ENCODE measurements at regions not wholly inside any gene's neighbourhood (a gene's known extent, or its start where the extent isn't known, plus 50 kb on each side); places are given as distances from the start of the nearest gene placed in this dataset.
"Not testable (repeated sequence)": the region's sequence is repeated elsewhere in the genome, so short reads cannot be mapped to it uniquely, and the experiment has no call there.

DNA sequence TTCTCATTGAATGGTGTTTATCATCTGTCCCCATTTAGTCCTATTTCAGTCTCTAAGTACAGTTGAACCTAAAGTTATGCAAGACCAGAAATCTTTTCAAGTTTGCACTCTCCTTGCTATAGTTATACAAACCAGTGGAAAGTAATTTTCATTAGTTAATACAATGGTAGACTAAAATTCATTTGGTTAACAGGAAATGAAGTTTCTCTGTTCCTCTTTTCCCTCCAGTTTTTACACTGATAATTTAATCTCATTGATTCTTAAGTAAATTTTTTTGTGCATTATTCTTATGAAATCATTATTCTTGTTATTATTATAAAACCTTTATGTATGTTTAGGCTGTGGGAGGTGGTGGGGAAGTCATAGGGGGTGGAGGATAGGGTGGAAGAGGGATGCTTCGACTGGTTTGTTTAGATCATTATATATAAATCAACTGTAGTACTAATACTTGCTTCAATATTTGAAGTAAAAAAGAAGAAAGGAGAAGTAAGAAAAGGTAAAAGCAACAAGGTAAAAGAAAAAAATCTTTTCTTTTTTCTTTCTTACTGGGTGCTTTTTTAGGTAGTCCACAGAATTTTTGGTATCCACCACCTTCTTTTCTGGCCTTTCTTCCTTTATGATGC, 104.1 kb downstream of the GPR85 start:
- no peak for DNase-seq (ENCODE audit: low read depth)

DNA sequence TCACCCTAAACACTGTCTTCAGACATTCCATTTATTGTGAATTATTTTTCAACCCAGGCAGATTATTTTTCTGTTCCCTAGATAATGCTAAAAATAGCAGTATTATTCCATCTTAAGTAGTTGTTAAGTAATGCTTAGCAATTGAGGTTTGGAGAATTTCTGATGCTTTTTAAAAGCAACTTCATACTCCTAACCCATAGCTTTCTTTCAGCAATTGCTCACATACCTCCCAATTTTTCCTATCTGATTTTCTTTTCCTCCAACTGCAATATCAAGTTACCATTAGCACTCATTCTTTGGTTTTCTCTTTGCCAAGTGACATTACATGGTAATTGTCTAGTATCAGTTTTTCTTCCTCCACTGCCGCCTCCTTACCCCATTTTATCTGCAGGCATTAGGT, 104.7 kb downstream of the GPR85 start:
- no peak for DNase-seq (ENCODE audit: low read depth)

DNA sequence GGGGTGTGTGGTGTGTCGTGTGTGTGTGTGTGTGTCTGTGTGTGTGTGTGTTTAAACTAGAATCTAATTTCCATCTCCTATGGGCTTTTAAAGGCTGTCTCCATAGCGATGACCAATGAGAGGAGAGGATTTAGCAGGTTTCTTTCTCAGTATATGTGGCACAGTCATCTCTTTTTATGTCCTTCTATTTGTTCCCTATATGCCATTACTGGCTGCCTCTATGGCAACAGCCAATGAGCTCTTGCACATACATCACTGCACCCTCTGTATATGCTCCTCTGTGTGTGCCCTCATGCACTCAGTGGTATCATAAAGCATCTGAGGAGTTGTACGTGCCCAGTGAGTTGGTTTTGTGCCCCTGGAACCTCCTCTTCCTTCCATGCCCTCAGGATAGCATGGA, 107.6 kb downstream of the GPR85 start:
- DNase-seq (ENCODE audit: low read depth), result not testable (repeated sequence)

DNA sequence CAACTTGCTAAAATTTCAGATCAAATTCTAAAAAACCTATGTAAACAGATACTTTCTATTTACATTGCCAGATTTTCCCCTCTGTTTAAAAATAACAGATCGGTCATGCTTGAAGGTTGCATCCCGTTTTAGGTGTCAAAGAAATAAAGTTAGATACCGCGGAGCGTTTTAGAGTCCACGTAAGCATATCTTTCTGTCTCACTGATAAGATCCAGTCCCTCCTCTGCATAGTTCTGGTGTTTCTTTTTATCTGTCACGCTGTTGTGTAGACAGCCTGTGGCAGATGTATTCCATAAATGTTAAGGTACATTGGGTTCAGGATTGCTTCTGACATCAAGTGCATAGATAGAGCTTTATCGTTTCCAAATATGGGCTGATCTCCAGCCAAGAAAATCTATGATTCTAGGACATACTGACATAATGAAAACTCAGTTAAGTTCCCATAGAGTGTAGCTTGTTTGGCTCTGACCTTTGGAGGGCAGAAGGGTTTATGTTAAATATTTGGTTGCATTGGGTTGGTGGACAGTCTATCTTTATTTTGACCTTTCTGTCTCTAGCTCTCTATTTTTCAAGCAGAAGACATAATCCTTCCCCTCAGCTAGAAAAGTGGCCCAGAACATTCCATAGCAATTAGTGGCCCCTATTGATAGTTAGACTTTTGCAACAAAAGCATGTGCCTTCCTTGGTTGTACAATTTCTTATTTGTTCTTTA, 109.2 kb downstream of the GPR85 start:
- DNase-seq (ENCODE audit: low read depth), result not testable (repeated sequence)

DNA sequence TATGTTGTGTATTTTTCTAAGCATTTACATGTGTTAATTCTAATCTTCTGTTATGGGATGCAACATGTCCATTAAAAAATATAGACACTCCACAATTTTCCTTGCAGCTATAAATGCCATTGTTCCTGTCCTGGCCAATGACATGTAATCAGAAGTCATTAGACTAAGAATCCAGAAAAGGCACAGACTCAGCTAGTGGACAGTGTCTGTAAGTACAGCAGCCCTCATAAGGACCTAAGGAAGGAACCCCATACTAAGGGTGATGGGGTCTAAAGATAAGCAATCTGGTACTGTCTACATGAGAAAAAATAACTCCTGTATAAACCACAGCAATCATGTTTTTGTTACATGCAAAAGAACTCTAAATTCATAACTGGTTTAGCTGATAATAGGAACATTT, 115.9 kb downstream of the GPR85 start:
- DNase-seq (ENCODE audit: low read depth), result no peak

DNA sequence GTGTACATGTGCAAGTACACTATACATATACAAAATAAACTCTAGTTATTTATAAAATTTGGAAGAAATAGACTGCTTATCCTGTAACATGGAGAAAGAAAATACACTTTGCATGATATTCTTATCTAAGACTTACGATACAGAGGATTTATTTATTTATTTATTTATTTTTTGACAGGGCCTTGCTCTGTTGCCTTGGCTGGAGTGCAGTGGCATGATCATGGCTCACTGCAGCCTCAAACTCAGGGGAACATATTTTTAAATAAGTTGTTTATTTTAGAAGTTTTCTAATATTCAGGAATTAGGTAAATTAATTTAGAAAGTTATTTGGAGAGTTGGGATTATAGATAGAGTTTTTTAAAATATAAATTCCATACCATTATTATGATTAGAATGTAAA, 116.7 kb downstream of the GPR85 start:
- no peak for DNase-seq (ENCODE audit: low read depth)

DNA sequence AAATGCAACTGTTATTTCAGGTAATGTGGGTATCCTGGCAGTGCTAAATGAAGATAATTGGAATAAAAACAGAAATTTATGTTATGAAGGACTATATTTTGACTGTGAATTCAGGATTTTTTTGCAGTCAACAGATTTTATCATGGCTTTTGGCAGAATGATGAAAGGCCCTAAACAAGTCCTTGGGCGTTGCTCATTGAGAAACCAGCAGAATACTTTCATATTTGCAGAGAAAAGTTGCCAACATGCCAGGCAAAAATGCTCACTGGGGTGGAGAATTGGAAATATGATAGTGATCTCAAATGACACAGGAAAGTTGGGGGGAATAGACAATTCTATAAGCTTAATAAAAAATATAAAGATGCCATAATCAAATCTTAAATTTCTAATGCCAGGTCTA, 121.1 kb downstream of the GPR85 start:
- no peak for DNase-seq (ENCODE audit: low read depth)

DNA sequence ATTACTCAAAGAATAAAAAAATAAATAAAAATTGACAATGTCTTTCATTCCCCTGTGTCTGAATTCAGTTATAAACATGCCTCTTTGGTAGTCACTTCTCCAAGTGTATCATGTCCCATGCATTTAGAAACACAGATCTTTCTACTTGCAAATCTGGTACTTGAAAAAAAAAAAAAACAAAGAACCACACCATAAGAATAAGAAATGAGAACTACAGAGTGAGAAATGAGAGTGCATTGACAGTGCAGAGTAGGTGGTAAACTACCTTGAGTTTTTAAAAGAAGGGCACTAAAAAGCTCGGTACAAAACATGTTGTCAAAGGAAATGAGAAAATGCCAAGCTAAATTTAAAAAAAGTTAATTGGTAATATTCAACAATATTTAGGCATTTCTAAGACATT, 123.0 kb downstream of the GPR85 start:
- DNase-seq (ENCODE audit: low read depth), result no peak

DNA sequence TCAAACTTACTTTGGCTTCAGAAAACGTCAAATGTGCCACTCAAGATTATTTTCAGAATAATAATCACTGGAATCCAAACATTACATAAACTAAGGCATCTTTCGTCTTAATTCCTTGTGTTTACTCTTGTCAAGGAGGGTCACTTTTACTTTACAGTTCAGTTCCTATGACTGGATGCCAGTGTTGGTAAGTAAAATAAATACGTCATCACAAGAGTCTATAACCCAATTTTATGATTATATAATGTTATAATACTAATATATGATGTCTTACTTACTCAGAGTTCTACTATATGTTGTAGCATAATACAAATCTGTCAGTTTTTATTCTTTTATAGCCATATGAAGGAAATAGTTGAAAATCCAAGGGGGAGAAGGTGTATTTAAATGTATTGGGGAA, 123.8 kb downstream of the GPR85 start:
- DNase-seq (ENCODE audit: low read depth), result no peak

DNA sequence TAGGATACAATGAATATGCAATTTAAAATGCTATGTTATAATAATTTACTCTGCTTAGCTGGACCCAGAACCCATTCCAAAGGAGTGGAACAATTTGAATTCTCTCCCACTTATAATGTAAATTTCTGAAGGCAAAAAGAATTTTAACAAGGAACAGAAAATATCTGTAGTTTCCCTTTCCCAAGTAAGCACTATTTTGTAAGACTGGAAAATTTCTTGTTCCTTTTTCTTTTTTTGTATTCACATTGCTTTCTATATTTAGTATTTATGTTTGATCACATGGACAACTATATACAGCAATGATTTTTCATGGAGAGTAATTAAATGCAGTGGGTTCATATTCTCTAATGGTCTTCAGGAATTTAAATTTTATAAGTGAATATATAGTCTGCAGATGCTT, 127.4 kb downstream of the GPR85 start:
- no peak for DNase-seq (ENCODE audit: low read depth)

DNA sequence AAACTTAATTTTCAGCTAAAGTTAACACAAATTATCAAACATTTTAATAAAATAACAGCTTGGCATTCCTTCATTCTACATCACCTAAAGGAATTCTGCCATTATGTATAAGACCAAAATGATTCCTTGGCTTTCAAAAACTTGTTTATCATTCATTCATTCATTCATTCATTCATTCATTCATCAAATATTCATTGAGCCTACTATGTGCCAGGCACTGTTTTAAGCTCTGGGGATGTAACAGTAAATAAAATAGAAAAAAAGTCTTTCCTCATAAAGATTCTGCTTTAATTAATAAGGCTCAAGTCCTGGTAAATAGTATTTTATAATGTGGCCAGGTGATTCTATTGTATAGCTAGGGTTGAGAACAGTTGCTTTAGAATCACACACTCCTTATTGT, 127.9 kb downstream of the GPR85 start:
- no peak for DNase-seq (ENCODE audit: low read depth)

DNA sequence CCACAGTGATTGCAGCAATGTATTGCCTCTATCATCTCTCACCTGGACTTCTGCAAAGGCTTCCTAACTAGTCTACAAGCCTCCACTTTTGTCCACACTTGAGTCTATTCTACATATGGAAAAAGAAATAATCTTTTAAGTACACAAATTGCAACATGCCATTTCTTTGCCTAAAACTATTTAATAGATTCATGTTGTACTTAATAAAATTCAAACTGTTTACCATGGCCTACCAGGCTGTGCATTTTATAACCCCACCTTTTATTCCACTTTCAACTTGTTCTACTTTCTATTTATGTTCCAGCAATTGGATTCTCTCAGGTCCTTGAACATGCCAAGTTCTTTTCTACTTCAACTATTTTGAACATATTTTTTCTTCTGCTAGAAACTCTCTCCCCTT, 128.7 kb downstream of the GPR85 start:
- no peak for DNase-seq (ENCODE audit: low read depth)

DNA sequence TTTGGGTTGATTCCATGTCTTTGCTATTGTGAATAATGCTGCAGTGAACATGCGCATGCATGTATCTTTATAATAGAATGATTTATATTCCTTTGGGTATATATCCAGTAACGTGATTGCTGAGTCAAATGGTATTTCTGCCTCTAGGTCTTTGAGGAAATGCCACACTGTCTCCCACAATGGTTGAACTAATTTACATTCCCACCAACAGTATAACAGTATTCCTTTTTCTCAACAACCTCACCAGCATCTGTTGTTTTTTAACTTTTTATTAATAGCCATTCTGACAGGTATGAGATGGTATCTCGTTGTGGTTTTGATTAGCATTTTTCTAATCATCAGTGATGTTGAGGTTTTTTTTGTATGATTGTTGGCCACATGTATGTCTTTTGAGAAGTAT, 133.6 kb downstream of the GPR85 start:
- not testable (repeated sequence) for DNase-seq (ENCODE audit: low read depth)

DNA sequence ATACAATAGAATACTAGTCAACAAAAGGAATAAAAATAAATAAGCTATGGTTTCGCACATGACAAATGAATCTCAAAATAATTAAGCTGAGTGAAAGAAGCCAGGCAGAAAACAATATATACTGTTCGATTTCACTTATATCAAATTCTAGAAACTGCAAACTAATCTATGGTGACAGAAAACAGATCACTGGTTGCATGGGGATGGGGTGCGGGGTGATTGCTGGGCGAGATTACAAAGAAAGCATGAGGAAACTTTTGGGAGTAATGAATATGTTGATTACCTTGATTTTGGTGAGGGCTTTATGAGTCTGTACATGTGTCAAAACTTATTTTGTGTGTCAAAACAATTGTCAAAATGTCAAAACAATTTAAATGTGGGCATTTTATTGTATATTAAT, 135.6 kb downstream of the GPR85 start:
- DNase-seq (ENCODE audit: low read depth), result no peak

DNA sequence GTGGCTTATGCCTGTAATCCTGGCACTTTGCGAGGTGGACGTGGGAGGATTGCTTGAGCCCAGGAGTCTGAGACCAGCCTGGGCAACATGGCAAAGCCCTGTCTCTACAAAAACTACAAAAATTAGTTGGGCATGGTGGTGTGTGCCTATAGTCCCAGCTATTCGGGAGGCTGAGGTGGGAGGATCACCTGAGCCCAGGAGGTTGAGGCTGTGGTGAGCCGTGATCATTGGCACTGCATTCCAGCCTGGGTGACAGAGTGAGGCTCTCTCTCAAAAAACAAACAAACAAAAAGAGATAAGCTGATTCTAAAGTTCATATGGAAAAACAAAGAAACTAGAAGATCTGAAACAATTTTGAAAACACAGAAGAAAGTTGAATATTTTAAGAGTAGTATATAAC, 136.9 kb downstream of the GPR85 start:
- DNase-seq (ENCODE audit: low read depth), result not testable (repeated sequence)

DNA sequence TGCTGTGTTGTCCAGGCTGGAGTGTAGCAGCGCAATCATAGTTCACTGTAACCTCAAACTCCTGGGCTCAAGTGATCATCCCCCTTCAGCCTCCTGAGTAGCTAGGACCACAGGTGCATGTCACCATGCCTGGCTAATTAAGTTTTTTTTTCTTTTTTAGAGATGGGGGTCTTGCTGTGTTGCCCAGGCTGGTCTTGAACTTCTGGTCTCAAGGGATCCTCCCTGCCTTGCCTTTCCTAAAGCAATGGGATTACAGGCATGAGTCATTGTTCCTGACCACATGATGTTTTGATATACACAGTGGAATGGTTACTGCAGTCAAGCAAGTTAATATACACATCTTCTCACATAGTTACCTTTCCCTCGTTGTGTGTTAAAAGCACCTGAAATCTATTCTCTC, 140.3 kb downstream of the GPR85 start:
- no peak for DNase-seq (ENCODE audit: low read depth)

DNA sequence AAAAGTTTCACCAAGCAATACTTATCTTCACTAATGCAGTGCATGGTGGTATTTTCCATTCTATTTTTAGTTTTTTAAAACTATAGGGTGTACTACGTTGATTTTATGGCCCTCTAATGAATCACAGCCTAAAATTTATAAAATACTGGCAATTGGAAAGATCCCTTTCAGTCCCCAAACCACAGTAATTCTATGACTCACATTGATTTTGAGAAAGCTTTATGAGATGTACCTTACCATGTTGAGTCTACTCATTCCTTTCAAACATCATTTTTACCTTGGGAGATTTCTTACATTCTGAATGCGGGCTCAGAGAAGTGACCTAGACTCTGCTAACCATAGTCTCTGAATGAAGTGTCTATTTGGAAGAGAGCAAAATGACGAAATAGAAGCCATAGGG, 141.6 kb downstream of the GPR85 start:
- no peak for DNase-seq (ENCODE audit: low read depth)

DNA sequence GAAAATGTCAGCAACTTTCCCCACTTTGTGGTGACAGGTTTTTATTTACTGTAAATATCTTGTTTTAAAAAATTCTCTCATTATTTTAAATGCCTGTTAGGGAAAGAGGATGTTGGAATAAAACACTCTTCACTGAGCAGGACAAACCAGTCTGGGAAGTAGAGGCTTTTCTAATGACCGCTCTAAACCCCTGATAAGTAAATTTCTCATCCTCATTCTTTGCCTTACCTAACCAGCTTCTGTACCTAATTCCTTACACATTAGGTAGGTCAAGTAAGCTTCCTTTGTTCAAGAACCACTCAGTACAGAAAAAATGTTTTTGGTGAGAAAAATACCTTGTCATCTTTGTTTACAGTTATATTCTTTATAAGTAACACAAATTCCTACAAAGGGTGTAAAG, 143.6 kb downstream of the GPR85 start:
- DNase-seq (ENCODE audit: low read depth), result no peak

DNA sequence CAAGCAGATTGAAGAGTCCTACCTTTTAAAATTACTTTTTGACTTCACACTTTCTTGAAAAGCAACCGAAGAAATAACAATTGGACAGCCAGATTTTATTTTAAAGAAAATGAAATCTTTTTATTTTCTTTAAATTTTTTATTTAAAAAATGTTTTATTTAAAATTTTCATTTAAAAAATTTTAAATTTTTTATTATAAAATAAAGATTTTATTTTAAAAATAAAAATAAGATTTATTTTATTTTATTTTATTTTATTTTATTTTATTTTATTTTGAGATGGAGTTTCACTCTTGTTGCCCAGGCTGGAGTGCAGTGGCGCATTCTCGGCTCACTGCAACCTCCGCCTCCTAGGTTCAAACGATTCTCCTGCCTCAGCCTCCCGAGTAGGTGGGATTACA, 144.5 kb downstream of the GPR85 start:
- not testable (repeated sequence) for DNase-seq (ENCODE audit: low read depth)

DNA sequence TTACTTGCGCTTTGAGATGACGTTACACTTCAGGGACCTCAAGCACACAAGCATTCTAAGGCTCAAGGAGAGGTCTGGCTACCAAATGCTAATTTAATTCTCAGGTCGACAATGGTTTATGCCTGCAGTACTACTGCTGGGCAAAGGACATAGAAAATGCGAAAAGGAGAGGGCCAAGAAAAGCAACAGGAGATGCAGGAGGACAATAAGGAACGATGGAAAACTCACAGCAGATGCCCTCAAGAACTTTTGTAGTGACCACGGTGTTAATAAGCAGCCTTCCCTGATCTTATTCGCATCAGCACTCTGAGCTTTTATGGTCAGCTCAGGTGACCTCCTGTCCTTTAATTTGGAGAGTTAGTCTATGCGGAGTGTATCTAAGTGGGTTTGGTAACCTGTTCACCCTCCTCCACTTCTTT, 146.3 kb downstream of the GPR85 start:
- no peak for DNase-seq (ENCODE audit: low read depth)

DNA sequence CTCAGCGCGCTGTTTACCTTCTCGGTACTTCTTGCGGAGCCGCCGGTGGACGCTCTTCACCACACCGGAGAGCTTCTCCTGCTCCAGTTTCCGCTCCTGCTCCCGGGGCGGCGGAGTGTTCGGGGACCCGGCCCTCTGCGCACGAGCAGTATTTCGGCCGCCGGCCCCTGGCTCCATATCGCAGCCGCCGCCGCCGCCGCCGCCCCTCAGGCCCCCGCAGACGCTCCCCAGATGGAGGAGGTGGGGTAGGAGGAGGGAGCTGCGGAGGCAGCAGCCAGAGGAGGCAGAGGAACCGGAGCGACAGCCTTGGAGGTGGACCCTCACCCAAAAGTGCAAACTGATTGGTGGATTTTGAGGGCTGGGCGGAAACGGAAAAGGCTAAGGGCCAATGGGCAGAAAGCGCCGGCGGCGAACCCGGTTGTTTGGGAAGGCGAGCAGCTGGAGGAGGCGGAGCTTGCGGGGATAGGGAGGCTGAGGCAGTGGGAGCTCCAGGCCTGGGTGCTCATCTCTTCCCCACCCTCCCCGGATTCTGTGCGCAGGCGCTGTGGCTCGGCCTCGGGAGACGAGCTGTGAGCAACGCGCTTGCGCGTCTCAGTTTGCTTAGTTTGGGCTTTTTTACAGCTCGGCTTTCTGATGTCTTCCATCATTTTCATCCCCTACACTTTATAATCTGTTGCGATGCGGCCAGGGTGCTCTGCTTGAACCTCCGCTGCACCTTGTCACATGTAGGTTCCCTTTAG, 146.9 kb downstream of the GPR85 start:
- DNase-seq (ENCODE audit: low read depth), result peak; percentile 99

DNA sequence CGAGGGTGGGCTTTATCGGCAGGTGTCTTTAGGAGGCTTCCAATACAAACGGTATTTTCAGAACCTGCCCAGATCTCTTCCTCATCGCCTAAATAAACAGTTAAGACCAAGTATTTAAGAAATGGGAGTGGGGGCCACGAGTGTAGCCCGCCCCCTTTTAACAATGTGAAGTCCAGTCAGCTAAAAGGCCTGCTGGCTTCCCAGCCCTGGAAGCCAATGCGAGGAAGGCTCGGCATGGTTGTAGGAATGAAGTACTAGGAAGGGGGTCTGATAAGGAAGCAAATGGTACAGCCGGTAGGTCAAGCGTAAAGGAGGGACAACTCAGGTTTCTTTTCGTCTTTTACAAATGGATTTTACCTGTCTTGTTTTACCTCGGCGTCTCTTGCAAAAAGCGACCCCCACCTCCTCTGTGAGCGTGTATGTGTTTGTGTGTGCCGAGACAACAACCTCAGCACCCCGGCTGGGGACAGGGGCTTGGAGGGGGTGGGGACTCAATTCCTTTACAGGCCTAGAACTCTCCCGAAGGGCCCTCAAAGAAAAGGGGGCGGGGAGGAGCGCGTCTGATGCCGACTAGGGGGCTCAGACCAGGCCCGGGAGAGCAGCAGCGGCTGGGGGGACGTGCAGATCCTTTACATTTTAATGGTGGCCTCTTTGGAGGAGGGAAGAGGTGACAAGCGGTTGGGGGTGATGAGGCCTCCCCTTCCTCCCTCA, 147.6 kb downstream of the GPR85 start:
- DNase-seq (ENCODE audit: low read depth), result no peak
